Right lobe of liver (tissue), 4 donors: ENCODE measurements at regions not wholly inside any gene's neighbourhood (a gene's known extent, or its start where the extent isn't known, plus 50 kb on each side); places are given as distances from the start of the nearest gene placed in this dataset.

Source experiments
- POLR2A ChIP-seq: fragments of 450-650 bp; IDR thresholded peaks from one replicate; pipeline ENCODE4 v1.6.1; 2017; ENCODE audit warnings: antibody characterized with exemption, mild to moderate bottlenecking
- TF ChIP-seq, protein P1 (sequence below), 4 donors: fragments of 200-600 bp in 3 of 4; fragments of 450-650 bp in 1 of 4; IDR thresholded peaks; one replicate each; pipeline versions ENCODE4 v1.5.1 to v1.8.0; 2016 to 2022; ENCODE audit warnings: antibody characterized with exemption in 4 of 4, mild to moderate bottlenecking in 2 of 4
- donor health status: DM: no; HTN: no; CAD: no.
- donor health status: DM: no; HTN: no; CAD: no.
- donor health status: DM: no; HTN: yes; CAD: no.

DNA sequence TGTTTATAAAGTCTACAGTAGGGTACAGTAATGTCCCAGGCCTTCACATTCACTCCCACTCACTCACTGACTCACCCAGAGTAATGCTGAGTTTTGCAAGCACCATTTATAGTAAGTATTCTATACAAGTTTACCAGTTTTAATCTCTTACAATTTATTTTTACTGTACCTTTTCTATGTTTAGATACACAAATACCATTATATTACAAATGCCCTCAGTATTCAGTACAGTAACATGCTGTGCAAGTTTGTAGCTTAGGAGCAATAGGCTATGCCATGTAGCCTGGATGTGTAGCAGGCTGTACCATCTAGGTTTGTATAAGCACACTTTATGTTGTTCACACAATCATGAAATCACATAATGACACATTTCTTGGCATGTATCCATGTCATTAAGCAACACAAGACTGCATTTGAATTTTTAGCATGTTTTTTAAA, 673.6 kb downstream of the CD109 start:
- TF ChIP-seq, protein P1, sequence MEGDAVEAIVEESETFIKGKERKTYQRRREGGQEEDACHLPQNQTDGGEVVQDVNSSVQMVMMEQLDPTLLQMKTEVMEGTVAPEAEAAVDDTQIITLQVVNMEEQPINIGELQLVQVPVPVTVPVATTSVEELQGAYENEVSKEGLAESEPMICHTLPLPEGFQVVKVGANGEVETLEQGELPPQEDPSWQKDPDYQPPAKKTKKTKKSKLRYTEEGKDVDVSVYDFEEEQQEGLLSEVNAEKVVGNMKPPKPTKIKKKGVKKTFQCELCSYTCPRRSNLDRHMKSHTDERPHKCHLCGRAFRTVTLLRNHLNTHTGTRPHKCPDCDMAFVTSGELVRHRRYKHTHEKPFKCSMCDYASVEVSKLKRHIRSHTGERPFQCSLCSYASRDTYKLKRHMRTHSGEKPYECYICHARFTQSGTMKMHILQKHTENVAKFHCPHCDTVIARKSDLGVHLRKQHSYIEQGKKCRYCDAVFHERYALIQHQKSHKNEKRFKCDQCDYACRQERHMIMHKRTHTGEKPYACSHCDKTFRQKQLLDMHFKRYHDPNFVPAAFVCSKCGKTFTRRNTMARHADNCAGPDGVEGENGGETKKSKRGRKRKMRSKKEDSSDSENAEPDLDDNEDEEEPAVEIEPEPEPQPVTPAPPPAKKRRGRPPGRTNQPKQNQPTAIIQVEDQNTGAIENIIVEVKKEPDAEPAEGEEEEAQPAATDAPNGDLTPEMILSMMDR (IDR thresholded peaks at IDR 0.05) = no peak
- no peak for TF ChIP-seq POLR2A
